K562 (cell line): ENCODE measurements at regions not wholly inside any gene's neighbourhood (a gene's known extent, or its start where the extent isn't known, plus 50 kb on each side); places are given as distances from the start of the nearest gene placed in this dataset.

Source experiments
- ATAC-seq: fragments of 200-7000 bp; cut with Tn5 transposase; 3 replicates; pipeline ENCODE4 v1.9.1; 2020; ENCODE audit warnings: moderate library complexity
- BruUV-seq: library from RNA; stranded (reverse); fragments of 400-500 nt; replicated peaks from 2 replicates; lab custom pipeline; 2021; lab: Mats Ljungman, UMichigan
- CTCF ChIA-PET: fragments of 300-600 bp; formaldehyde crosslinking; extraction: SDS; loops from one replicate; lab custom pipeline; 2021; ENCODE audit warnings: low intra/inter-chr PET ratio; lab: Yijun Ruan, JAX
- POLR2A ChIA-PET: fragments of 300-600, 350-650 bp; sonication (Branson Sonifier 250); formaldehyde crosslinking; extraction: SDS; loops from one replicate; lab custom pipeline; 2021; ENCODE audit warnings: antibody characterized with exemption, inconsistent platforms; lab: Yijun Ruan, JAX
- DNase-seq, 4 experiments: peaks; one replicate each; pipeline versions ENCODE4 v3.0.0 to v3.0.0-alpha.2; 2011 to 2018; ENCODE audit warnings: low spot score in 3 of 4, mixed read lengths in 3 of 4; ENCODE audit errors: extremely low read depth in 1 of 4
- FAIRE-seq: peaks from 2 replicates; lab custom pipeline; 2011; peaks lifted over from hg19 to GRCh38; lab: Jason Lieb, UNC
- H2AFZ ChIP-seq: 2 replicates; pipeline ENCODE4 v1.6.0; 2011; ENCODE audit warnings: low read depth, low read length, control low read depth, inconsistent platforms
- H3K27ac ChIP-seq: fragments of 200-600 bp; 3 replicates; pipeline ENCODE4 v1.8.0; 2011; ENCODE audit warnings: low read depth, mild to moderate bottlenecking, control low read depth, inconsistent platforms, low read length, moderate library complexity, mixed read lengths; ENCODE audit errors: extremely low read depth
- H3K27me3 ChIP-seq, 2 experiments: fragments of 300-600 bp in 1 of 2; 2 replicates in 1 of 2; 3 replicates in 1 of 2; pipeline versions ENCODE4 v1.6.0 to v1.8.0; 2011; ENCODE audit warnings: inconsistent platforms in 2 of 2, low read length in 2 of 2, mild to moderate bottlenecking in 1 of 2, mixed read lengths in 1 of 2, moderate library complexity in 1 of 2; ENCODE audit not compliant: control insufficient read depth in 2 of 2, insufficient read depth in 2 of 2
- H3K36me3 ChIP-seq: fragments of 300-600 bp; 3 replicates; pipeline ENCODE4 v1.8.0; 2011; ENCODE audit warnings: mild to moderate bottlenecking, low read length, inconsistent platforms; ENCODE audit not compliant: control insufficient read depth, insufficient read depth
- H3K4me1 ChIP-seq, 2 experiments: fragments of 200-600 bp in 1 of 2; replicated peaks in 1 of 2; 2 replicates in 1 of 2; 3 replicates in 1 of 2; pipeline versions ENCODE4 v1.5.1 to v1.8.0; 2011; ENCODE audit warnings: inconsistent platforms in 2 of 2, low read length in 2 of 2, mild to moderate bottlenecking in 1 of 2, mixed read lengths in 1 of 2, moderate library complexity in 1 of 2; ENCODE audit not compliant: control insufficient read depth in 2 of 2, insufficient read depth in 2 of 2
- H3K4me2 ChIP-seq: 2 replicates; pipeline ENCODE4 v1.6.1; 2011; ENCODE audit warnings: low read length, control low read depth, inconsistent platforms, mixed read lengths; ENCODE audit not compliant: insufficient read depth
- H3K4me3 ChIP-seq: fragments of 200-600 bp; sonication (generic), shearing (Covaris generic); 2 replicates; pipeline ENCODE4 v1.5.1; 2016; ENCODE audit warnings: control low read depth, inconsistent platforms
- H3K79me2 ChIP-seq: fragments of 200-600 bp; 3 replicates; pipeline ENCODE4 v1.8.0; 2011; ENCODE audit warnings: low read length, inconsistent platforms; ENCODE audit not compliant: control insufficient read depth, insufficient read depth
- H3K9ac ChIP-seq, 2 experiments: 2 replicates each; pipeline versions ENCODE4 v1.6.0 to v1.6.1; 2011; ENCODE audit warnings: low read depth in 2 of 2, low read length in 2 of 2, control low read depth in 1 of 2, inconsistent platforms in 1 of 2, mild to moderate bottlenecking in 1 of 2, mixed read lengths in 1 of 2; ENCODE audit not compliant: insufficient read depth in 1 of 2
- H3K9me1 ChIP-seq: one replicate; pipeline ENCODE4 v1.6.0; 2011; ENCODE audit warnings: inconsistent platforms, mild to moderate bottlenecking, low read length, moderate library complexity; ENCODE audit not compliant: control insufficient read depth, insufficient read depth
- H3K9me3 ChIP-seq: replicated peaks from 2 replicates; pipeline ENCODE4 v1.5.1; 2011; ENCODE audit warnings: low read depth, low read length, inconsistent platforms; ENCODE audit not compliant: control insufficient read depth, insufficient read depth
- H4K20me1 ChIP-seq: replicated peaks from 2 replicates; pipeline ENCODE4 v1.6.1; 2011; ENCODE audit warnings: low read length, inconsistent platforms, mixed read lengths; ENCODE audit not compliant: control insufficient read depth, insufficient read depth
- E2F8 ChIP-seq: fragments of 450-650 bp; IDR thresholded peaks from 2 replicates; pipeline ENCODE4 v1.7.1; 2018; ENCODE audit warnings: mild to moderate bottlenecking, low read depth; ENCODE audit not compliant: partially characterized antibody
- NR4A1 ChIP-seq, 2 experiments: fragments of 250-450 bp in 1 of 2; fragments of 450-650 bp in 1 of 2; sonication (Bioruptor Pico) in 1 of 2; IDR thresholded peaks; 2 replicates each; pipeline versions ENCODE4 v1.4.0 to v1.6.1; 2016 to 2020; ENCODE audit warnings: mild to moderate bottlenecking in 2 of 2, missing compliant biosample characterization in 1 of 2, missing genetic modification characterization in 1 of 2, moderate library complexity in 1 of 2
- SRSF9 ChIP-seq: fragments of 200-400 bp; formaldehyde crosslinking; IDR thresholded peaks from 2 replicates; pipeline ENCODE4 v1.6.1; 2017; ENCODE audit warnings: low read depth, low read length, borderline replicate concordance
- TAF7 ChIP-seq: fragments of 450-650 bp; IDR thresholded peaks from 2 replicates; pipeline ENCODE4 v1.6.1; 2016; ENCODE audit warnings: missing genetic modification characterization, missing compliant biosample characterization
- TCF7L2 ChIP-seq: fragments of 150-350 bp; IDR thresholded peaks from 2 replicates; pipeline ENCODE4 v1.6.1; 2016; ENCODE audit warnings: low read depth, mild to moderate bottlenecking, low read length, moderate library complexity
- XRCC5 ChIP-seq: fragments of 200-400 bp; formaldehyde crosslinking; IDR thresholded peaks from 2 replicates; pipeline ENCODE4 v1.6.1; 2017; ENCODE audit warnings: low read depth, mild to moderate bottlenecking, low read length
- ZFP30 ChIP-seq: fragments of 250-450 bp; sonication (Bioruptor Pico); IDR thresholded peaks from 2 replicates; pipeline ENCODE4 v1.8.0; 2022; ENCODE audit warnings: moderate library complexity, mild to moderate bottlenecking, inconsistent platforms, borderline replicate concordance
- ZNF212 ChIP-seq: fragments of 450-650 bp; formaldehyde crosslinking; IDR thresholded peaks from 2 replicates; pipeline ENCODE4 v1.4.0; 2020; ENCODE audit warnings: mild to moderate bottlenecking
- ZNF354B ChIP-seq: fragments of 250-450 bp; sonication (Bioruptor Pico); IDR thresholded peaks from 2 replicates; pipeline ENCODE4 v1.4.0; 2020
- ZNF79 ChIP-seq: fragments of 250-450 bp; sonication (Bioruptor Pico); IDR thresholded peaks from 2 replicates; pipeline ENCODE4 v1.4.0; 2020; ENCODE audit warnings: low read depth, mild to moderate bottlenecking, moderate library complexity
- WGBS: fragments of 100-300 bp; shearing (Covaris generic); methylation state at CpG from one replicate; pipeline ENCODE4 v1.1.6; 2016; ENCODE audit warnings: low coverage, mixed read lengths; ENCODE audit not compliant: insufficient coverage; ENCODE audit errors: missing lambda C conversion rate; 5-methylcytosine and 5-hydroxymethylcytosine counted together
- in situ Hi-C: fragments of 300-500 bp; cut with MboI; formaldehyde crosslinking; loops from 4 replicates; pipeline ENCODE4 v1.15.0; 2018; ENCODE audit warnings: inconsistent platforms, mixed read lengths
- intact Hi-C: fragments of 100-400 bp; cut with micrococcal nuclease; formaldehyde crosslinking; loops from 2 replicates; pipeline ENCODE4 v1.14.2; 2022
- TF ChIP-seq, protein P1 (sequence below), 2 experiments: fragments of 450-650 bp in 1 of 2; sonication (generic) in 1 of 2; formaldehyde crosslinking; conservative IDR thresholded peaks; 2 replicates each; pipeline versions ENCODE4 v1.4.0 to v1.8.1; 2020 to 2022; ENCODE audit warnings: mild to moderate bottlenecking in 1 of 2, missing genetic modification reagents in 1 of 2
- TF ChIP-seq, protein P2 (sequence below): fragments of 450-650 bp; IDR thresholded peaks from 2 replicates; pipeline ENCODE4 v1.6.1; 2016; ENCODE audit warnings: low read depth

DNA sequence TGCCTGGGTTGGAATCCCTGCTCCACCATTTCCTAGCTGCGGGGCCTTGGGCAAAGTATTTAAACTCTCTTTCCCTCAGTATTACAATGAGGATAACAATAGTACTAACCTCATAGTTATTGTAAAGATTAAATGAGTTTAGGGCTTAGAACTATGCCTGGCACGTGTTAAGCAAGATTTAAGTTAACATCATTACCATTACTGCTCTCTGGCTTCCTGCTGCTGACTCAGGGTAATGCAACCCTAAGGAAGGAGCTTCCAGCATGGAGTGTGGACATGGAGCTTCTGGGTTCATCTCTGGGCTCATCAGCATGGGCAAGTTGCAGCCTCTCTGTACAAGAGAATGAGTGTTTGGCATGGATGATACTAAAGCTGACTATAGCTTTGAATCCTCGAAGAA is 374.2 kb upstream of the MAP2 start:
- no peak for DNase-seq
- BruUV-seq = no TSS peak
- Histone ChIP-seq H3K9me3 (no peaks in the 10 kb centered on the region), H3K4me3 (no peak overlapping the region), H3K9ac (no peak overlapping the region), H3K79me2 (no peaks in the 10 kb centered on the region), H2AFZ (no peak overlapping the region), H3K4me1 (no peaks in the 10 kb centered on the region), H3K36me3 (no peaks in the 10 kb centered on the region), H4K20me1 (no peaks in the 10 kb centered on the region), H3K4me2 (no peak overlapping the region), H3K9me1 (no peaks in the 10 kb centered on the region), H3K27ac (no peak overlapping the region), H3K27me3 (no peaks in the 10 kb centered on the region)
- 2% methylated on average over 3 of the region's 3 CpGs for WGBS
- no peak for FAIRE-seq
- ATAC-seq = no peak
- ChIA-PET CTCF (no interaction called here), POLR2A (interaction anchor here (1.2 kb wide), 1 partner anchor 10 kb away, joined by 3 read pairs; no protein-coding TSS in a partner anchor)
- in situ Hi-C loops (no loop called here), intact Hi-C loops (no loop called here)
- TF ChIP-seq, protein P1, sequence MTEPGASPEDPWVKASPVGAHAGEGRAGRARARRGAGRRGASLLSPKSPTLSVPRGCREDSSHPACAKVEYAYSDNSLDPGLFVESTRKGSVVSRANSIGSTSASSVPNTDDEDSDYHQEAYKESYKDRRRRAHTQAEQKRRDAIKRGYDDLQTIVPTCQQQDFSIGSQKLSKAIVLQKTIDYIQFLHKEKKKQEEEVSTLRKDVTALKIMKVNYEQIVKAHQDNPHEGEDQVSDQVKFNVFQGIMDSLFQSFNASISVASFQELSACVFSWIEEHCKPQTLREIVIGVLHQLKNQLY (CRISPR knock-in tag; conservative IDR thresholded peaks at IDR 0.05) = no peak
- TF ChIP-seq, protein P2, sequence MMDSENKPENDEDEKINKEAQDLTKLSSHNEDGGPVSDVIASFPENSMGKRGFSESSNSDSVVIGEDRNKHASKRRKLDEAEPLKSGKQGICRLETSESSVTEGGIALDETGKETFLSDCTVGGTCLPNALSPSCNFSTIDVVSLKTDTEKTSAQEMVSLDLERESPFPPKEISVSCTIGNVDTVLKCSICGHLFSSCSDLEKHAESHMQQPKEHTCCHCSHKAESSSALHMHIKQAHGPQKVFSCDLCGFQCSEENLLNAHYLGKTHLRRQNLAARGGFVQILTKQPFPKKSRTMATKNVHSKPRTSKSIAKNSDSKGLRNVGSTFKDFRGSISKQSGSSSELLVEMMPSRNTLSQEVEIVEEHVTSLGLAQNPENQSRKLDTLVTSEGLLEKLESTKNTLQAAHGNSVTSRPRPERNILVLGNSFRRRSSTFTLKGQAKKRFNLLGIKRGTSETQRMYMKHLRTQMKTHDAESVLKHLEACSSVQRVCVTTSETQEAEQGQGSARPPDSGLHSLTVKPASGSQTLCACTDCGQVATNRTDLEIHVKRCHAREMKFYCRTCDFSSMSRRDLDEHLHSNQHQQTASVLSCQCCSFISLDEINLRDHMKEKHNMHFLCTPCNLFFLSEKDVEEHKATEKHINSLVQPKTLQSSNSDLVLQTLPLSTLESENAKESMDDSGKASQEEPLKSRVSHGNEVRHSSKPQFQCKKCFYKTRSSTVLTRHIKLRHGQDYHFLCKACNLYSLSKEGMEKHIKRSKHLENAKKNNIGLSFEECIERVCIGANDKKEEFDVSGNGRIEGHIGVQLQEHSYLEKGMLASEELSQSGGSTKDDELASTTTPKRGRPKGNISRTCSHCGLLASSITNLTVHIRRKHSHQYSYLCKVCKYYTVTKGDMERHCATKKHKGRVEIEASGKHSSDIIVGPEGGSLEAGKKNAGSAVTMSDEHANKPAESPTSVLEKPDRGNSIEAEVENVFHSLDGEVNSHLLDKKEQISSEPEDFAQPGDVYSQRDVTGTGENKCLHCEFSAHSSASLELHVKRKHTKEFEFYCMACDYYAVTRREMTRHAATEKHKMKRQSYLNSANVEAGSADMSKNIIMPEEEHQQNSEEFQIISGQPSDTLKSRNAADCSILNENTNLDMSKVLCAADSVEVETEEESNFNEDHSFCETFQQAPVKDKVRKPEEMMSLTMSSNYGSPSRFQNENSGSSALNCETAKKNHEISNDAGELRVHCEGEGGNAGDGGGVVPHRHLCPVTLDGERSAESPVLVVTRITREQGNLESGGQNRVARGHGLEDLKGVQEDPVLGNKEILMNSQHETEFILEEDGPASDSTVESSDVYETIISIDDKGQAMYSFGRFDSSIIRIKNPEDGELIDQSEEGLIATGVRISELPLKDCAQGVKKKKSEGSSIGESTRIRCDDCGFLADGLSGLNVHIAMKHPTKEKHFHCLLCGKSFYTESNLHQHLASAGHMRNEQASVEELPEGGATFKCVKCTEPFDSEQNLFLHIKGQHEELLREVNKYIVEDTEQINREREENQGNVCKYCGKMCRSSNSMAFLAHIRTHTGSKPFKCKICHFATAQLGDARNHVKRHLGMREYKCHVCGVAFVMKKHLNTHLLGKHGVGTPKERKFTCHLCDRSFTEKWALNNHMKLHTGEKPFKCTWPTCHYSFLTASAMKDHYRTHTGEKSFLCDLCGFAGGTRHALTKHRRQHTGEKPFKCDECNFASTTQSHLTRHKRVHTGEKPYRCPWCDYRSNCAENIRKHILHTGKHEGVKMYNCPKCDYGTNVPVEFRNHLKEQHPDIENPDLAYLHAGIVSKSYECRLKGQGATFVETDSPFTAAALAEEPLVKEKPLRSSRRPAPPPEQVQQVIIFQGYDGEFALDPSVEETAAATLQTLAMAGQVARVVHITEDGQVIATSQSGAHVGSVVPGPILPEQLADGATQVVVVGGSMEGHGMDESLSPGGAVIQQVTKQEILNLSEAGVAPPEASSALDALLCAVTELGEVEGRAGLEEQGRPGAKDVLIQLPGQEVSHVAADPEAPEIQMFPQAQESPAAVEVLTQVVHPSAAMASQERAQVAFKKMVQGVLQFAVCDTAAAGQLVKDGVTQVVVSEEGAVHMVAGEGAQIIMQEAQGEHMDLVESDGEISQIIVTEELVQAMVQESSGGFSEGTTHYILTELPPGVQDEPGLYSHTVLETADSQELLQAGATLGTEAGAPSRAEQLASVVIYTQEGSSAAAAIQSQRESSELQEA = no peak
- TF ChIP-seq ZNF354B (no peak), XRCC5 (no peak), E2F8 (no peak), SRSF9 (no peak), ZFP30 (CRISPR knock-in tag) (no peak), TAF7 (tag) (no peak), NR4A1 (CRISPR knock-in tag; IDR thresholded peaks at IDR 0.05) (no peak), NR4A1 (tag; IDR thresholded peaks at IDR 0.05) (no peak), ZNF212 (CRISPR knock-in tag) (no peak), TCF7L2 (no peak), ZNF79 (CRISPR knock-in tag) (no peak)
